DMS 273 (cell line): ENCODE measurements at regions not wholly inside any gene's neighbourhood (a gene's known extent, or its start where the extent isn't known, plus 50 kb on each side); places are given as distances from the start of the nearest gene placed in this dataset.
A peak's percentile ranks its signal among the peaks of the same experiment; 100 is the strongest.

Source experiments
- DNase-seq: peaks from one replicate; lab custom pipeline; 2025; ENCODE audit not compliant: unreplicated experiment; lab: John Stamatoyannopoulos, UW

DNA sequence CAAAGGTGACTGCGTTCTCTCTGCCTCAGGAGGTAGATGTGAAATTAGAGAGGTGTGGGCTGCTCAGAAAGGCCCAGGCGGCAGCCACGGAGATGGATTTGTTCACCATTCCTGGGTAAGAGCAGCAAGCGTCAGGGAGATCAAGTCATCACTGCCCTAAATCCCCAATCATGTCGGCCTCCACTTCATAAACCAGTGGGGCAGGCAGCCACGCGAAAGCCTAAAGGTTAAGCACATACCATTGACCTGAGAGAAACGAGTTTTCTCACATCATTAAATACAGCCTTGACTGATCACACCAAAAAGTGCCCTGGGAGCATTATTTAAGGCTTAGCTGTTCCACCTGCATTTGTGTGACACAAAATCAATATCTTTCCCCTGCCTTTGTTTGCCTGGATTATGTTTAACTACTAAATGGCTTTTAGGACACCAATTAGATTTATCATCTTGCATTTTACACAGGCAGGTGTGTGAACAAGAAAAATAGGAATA lies 50.7 kb upstream of the FOXB1 start:
- no peak for DNase-seq

GRCh38 chr15:59952960-59953359 lies 51.2 kb upstream of the FOXB1 start:
- no peak for DNase-seq

- no peak for DNase-seq
Measured at GRCh38 chr15:59950603-59951388, 53.3 kb upstream of the FOXB1 start.

GRCh38 chr15:59948924-59949613 lies 55.0 kb upstream of the FOXB1 start:
- DNase-seq = no peak

GRCh38 chr15:59946084-59946483 lies 58.0 kb upstream of the FOXB1 start:
- DNase-seq = no peak

DNA sequence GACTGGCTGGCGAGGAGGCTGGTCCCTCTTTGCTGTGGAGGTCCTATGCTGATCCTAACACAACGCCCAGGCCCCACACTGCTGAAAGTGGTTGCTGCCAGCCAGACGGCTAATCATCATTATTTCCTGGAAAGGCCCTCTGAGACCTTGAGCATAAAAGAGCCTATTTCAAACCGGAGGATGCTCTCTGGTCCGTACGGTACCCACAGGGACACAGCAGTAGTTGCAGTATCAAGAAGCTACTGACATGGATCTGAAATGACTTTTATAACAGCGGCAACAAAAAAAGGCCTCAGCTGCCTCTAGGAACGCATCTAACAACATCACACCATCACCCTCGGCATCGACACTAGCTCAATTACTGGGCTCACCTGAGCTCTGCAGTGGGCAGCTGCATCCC lies 59.1 kb upstream of the FOXB1 start:
- DNase-seq = no peak

GRCh38 chr15:59941612-59942011 lies 62.5 kb upstream of the FOXB1 start:
- no peak for DNase-seq

GRCh38 chr15:59940928-59941327 lies 63.2 kb upstream of the FOXB1 start:
- DNase-seq = no peak

- DNase-seq = no peak
Measured at GRCh38 chr15:59940456-59940855, 63.7 kb upstream of the FOXB1 start.

DNA sequence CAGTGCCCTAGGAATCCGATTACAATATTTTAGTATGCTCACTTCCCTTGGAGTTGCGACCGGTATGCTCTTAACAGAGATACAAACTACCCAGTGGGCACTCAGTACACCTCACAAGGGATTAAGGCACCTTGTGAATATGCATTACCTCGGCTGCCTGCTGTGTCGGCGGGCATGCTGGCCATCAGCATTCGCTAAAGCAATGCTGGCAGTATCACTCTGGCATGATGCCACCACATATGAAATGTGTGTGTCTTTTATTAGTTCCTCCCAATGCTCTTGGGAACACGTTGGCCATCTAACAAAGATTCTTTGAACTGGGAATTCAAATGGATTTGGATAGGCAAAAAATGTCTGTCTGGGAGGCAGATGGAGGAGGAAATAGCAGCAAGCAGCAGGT lies 67.4 kb upstream of the FOXB1 start:
- peak; percentile 3 for DNase-seq

DNA sequence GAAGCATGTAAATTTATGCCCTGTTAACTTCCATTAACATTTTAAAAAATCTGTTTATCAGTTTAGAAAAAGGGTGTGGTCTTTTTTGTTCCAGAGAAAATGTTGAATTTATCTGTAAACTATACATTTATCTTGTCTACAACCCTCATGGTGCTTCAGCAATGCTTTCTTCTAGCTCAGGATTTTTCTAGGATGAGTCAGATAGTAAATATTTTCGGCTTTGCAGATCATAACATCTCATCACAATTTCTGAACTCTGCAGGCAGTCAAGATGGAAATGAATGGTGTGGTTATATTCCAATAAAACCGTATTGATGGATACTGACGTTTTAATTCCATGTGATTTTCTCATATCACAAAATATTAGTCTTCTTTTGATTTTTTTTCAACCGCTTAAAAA lies 70.5 kb upstream of the FOXB1 start:
- DNase-seq = no peak

GRCh38 chr15:59931646-59932261 lies 72.4 kb upstream of the FOXB1 start:
- no peak for DNase-seq

GRCh38 chr15:59924812-59925522 lies 79.1 kb upstream of the FOXB1 start:
- DNase-seq = no peak

- no peak for DNase-seq
Measured at GRCh38 chr15:59924096-59924495, 80.0 kb upstream of the FOXB1 start.

DNA sequence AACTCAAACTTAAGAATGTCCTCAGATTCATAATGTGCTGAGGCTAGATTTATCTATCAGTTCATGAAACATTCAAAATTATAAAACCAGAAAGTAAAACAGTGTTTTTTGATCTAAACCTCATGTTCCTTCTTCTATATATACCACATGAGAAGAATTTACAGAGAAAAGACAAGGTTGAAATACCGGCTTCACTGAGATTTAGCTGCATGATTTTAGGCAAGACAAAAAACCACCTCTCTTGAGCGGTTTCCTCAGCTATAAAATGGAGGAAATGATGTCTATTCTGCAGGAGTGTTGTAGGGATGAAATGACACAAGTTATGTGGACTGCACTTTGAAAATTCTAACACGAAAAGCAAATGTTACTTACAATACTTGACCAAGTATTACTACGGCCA lies 80.6 kb upstream of the FOXB1 start:
- no peak for DNase-seq

- DNase-seq = no peak
Measured at GRCh38 chr15:59918994-59919951, 84.8 kb upstream of the FOXB1 start.

DNA sequence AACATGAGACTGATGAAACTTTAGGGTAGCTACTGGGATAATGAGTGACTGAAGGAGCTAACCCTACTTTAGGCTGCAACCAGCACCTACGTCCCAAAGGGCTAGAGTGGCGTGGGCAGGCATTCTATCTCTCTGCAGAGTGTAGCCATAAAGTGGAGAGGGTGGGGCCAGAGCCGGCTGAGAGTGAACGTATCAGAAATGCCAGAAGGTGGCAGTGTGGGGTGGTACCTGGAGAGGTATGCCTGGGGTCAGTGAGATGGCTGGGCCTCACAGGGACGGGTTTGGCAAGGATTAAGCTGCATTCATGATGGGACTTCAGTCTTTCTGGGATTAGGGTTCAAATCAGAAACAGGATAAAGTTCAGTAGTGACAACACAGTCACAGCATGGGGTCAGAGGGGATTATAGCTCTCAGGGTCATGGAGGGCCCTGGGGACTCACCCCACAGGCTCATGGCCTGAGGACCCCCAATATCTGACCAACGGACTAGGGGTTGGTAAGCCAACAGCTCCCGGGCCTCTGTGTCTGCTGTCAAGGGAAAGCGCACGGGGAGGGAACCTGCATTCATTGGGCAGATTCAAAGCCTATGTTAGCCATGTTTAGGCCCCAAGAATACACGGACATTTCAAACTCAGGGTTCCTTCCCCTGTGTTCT lies 86.5 kb upstream of the FOXB1 start:
- peak; percentile 67 for DNase-seq

DNA sequence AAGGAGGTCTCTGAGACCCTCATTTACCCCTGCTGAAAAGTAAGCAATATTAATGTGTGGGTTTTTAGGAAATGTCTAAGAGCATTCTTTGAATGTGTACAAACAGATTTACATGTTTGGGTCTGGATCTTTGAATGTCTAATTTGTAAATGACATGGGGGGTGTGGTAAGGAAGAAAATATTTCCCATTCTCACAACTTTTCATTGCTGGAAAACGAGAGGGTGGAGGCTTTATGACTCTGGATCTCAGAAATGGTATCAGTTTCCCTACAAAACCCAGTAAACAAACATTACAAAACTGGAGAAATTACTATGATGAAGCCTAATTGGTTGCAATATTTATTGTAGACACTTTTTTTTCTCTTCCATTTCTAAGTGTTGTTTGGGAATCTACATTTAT lies 98.1 kb upstream of the FOXB1 start:
- DNase-seq = no peak

DNA sequence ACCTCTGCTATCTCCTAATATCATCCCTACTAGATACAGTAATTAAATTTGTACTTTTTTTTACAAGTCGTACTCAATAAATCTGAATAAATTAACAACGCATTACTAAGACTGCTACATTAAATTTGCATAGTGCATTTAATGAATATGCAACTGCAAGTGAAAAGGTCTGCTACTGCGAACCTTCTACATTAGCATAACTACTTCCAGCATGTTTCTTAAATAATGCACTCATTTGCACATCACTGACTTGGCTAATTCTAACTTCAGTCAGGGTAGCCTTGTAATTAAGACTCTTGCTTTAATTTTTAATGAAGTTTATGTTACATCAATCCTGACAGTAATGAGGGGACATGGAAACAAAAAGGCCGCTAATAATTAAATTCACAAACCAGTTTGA lies 98.9 kb upstream of the FOXB1 start:
- DNase-seq = no peak
